GM18520 (cell line): ENCODE measurements at regions not wholly inside any gene's neighbourhood (a gene's known extent, or its start where the extent isn't known, plus 50 kb on each side); places are given as distances from the start of the nearest gene placed in this dataset.
A peak's percentile ranks its signal among the peaks of the same experiment; 100 is the strongest.
"Not testable (repeated sequence)": the region's sequence is repeated elsewhere in the genome, so short reads cannot be mapped to it uniquely, and the experiment has no call there.

ENCODE experiments used
- ATAC-seq: cut with Tn5 transposase; IDR thresholded peaks from one replicate; pipeline ENCODE4 v1.9.1; 2021; ENCODE audit not compliant: unreplicated experiment

- no peak for ATAC-seq
These were observed 650.1 kb upstream of the GHITM start for GRCh38 chr10:83489161-83489560.

- no peak for ATAC-seq
These were observed 647.3 kb upstream of the GHITM start for GRCh38 chr10:83492004-83492403.

- ATAC-seq = no peak
These were observed 626.6 kb upstream of the GHITM start for GRCh38 chr10:83512681-83513080.

- ATAC-seq = no peak
These were observed 624.3 kb upstream of the GHITM start for GRCh38 chr10:83515001-83515400.

- no peak for ATAC-seq
These were observed 622.5 kb upstream of the GHITM start for GRCh38 chr10:83516788-83517187.

- ATAC-seq = no peak
These were observed 621.9 kb upstream of the GHITM start for GRCh38 chr10:83517456-83517855.

GRCh38 chr10:83518779-83519178, 620.5 kb upstream of the GHITM start:
- no peak for ATAC-seq

GRCh38 chr10:83520386-83520785, 618.9 kb upstream of the GHITM start:
- ATAC-seq = not testable (repeated sequence)

- ATAC-seq = no peak
These were observed 616.9 kb upstream of the GHITM start for GRCh38 chr10:83522456-83522855.

GRCh38 chr10:83522881-83523386, 616.4 kb upstream of the GHITM start:
- ATAC-seq = no peak

- ATAC-seq = no peak
These were observed 611.4 kb upstream of the GHITM start for GRCh38 chr10:83527934-83528333.

- ATAC-seq = peak; percentile 87
These were observed 606.0 kb upstream of the GHITM start for GRCh38 chr10:83533290-83533689.

- ATAC-seq = no peak
These were observed 602.9 kb upstream of the GHITM start for GRCh38 chr10:83536426-83536825.

GRCh38 chr10:83538047-83538446, 601.3 kb upstream of the GHITM start:
- ATAC-seq = no peak

- ATAC-seq = peak; percentile 38
These were observed 599.6 kb upstream of the GHITM start for GRCh38 chr10:83539528-83540308.

GRCh38 chr10:83541046-83541445, 598.3 kb upstream of the GHITM start:
- no peak for ATAC-seq

- peak; percentile 69 for ATAC-seq
These were observed 596.4 kb upstream of the GHITM start for GRCh38 chr10:83542774-83543411.

- ATAC-seq = no peak
These were observed 595.4 kb upstream of the GHITM start for GRCh38 chr10:83543691-83544462.

- ATAC-seq = no peak
These were observed 593.4 kb upstream of the GHITM start for GRCh38 chr10:83545901-83546391.

- ATAC-seq = not testable (repeated sequence)
These were observed 588.1 kb upstream of the GHITM start for GRCh38 chr10:83551190-83551589.

GRCh38 chr10:83553366-83553765, 585.9 kb upstream of the GHITM start:
- no peak for ATAC-seq
